SK-N-SH (cell line): ENCODE measurements at regions not wholly inside any gene's neighbourhood (a gene's known extent, or its start where the extent isn't known, plus 50 kb on each side); places are given as distances from the start of the nearest gene placed in this dataset.

Experiments
- CTCF ChIA-PET: fragments of 300-600, 350-600 bp; formaldehyde crosslinking; extraction: SDS; loops from one replicate; lab custom pipeline; 2021; lab: Yijun Ruan, JAX
- POLR2A ChIA-PET: fragments of 350-600 bp; sonication (Branson Sonifier 250); formaldehyde crosslinking; extraction: SDS; loops from one replicate; lab custom pipeline; 2020; ENCODE audit warnings: antibody characterized with exemption, inconsistent platforms; lab: Yijun Ruan, JAX
- DNase-seq: peaks from one replicate; pipeline ENCODE4 v3.0.0; 2012
- H2AFZ ChIP-seq: fragments of 200-600 bp; sonication (generic); 2 replicates; pipeline ENCODE4 v1.8.1; 2016; ENCODE audit warnings: antibody characterized with exemption, mild to moderate bottlenecking, low read depth
- H3F3A ChIP-seq: fragments of 200-600 bp; sonication (generic); replicated peaks from 2 replicates; pipeline ENCODE3; 2016; ENCODE audit warnings: antibody characterized with exemption, mild to moderate bottlenecking; ENCODE audit not compliant: insufficient read depth
- H3K27ac ChIP-seq, 2 experiments: fragments of 200-500 bp in 1 of 2; fragments of 200-600 bp in 1 of 2; sonication (Bioruptor generic) in 1 of 2; sonication (generic), shearing (Covaris generic) in 1 of 2; 2 replicates each; pipeline versions ENCODE4 v1.5.1 to v1.6.1; 2014 to 2016; ENCODE audit warnings: low read depth in 2 of 2, inconsistent platforms in 1 of 2, low read length in 1 of 2, mild to moderate bottlenecking in 1 of 2, mixed read lengths in 1 of 2
- H3K27me3 ChIP-seq: fragments of 200-600 bp; sonication (generic), shearing (Covaris generic); 2 replicates; pipeline ENCODE4 v1.6.1; 2016; ENCODE audit warnings: mixed run types; ENCODE audit not compliant: insufficient read depth
- H3K36me3 ChIP-seq, 2 experiments: fragments of 200-500 bp in 1 of 2; fragments of 200-600 bp in 1 of 2; sonication (Bioruptor generic) in 1 of 2; sonication (generic) in 1 of 2; replicated peaks in 1 of 2; 2 replicates each; pipeline versions ENCODE3 to v1.5.1; 2014 to 2016; ENCODE audit warnings: low read length in 1 of 2, mild to moderate bottlenecking in 1 of 2; ENCODE audit not compliant: insufficient read depth in 2 of 2, control insufficient read depth in 1 of 2
- H3K4me1 ChIP-seq, 2 experiments: fragments of 200-500 bp in 1 of 2; fragments of 200-600 bp in 1 of 2; sonication (Bioruptor generic) in 1 of 2; sonication (generic), shearing (Covaris generic) in 1 of 2; 2 replicates each; pipeline versions ENCODE4 v1.5.1 to v1.6.1; 2014 to 2016; ENCODE audit warnings: low read depth in 1 of 2, low read length in 1 of 2, mixed run types in 1 of 2; ENCODE audit not compliant: insufficient read depth in 2 of 2, control insufficient read depth in 1 of 2
- H3K4me2 ChIP-seq: fragments of 200-600 bp; sonication (generic), shearing (Covaris generic); 2 replicates; pipeline ENCODE4 v1.6.1; 2017; ENCODE audit warnings: mixed run types
- H3K4me3 ChIP-seq, 2 experiments: fragments of 200-500 bp in 1 of 2; fragments of 200-600 bp in 1 of 2; sonication (Bioruptor generic) in 1 of 2; sonication (generic), shearing (Covaris generic) in 1 of 2; 2 replicates each; pipeline versions ENCODE4 v1.5.1 to v1.8.1; 2014 to 2016; ENCODE audit warnings: low read depth in 2 of 2, inconsistent platforms in 1 of 2, low read length in 1 of 2, mild to moderate bottlenecking in 1 of 2, mixed read lengths in 1 of 2, moderate library complexity in 1 of 2
- H3K79me2 ChIP-seq: fragments of 200-600 bp; sonication (generic); 2 replicates; pipeline ENCODE4 v1.8.1; 2017; ENCODE audit warnings: mild to moderate bottlenecking; ENCODE audit not compliant: insufficient read depth
- H3K9ac ChIP-seq: fragments of 200-600 bp; sonication (generic); 2 replicates; pipeline ENCODE4 v1.6.1; 2017; ENCODE audit warnings: mixed run types
- H3K9me2 ChIP-seq: fragments of 200-600 bp; sonication (generic); 2 replicates; pipeline ENCODE4 v1.6.1; 2017; ENCODE audit warnings: mixed run types
- H3K9me3 ChIP-seq: fragments of 200-600 bp; sonication (generic); 2 replicates; pipeline ENCODE4 v1.6.1; 2017; ENCODE audit warnings: mixed run types, mild to moderate bottlenecking, moderate library complexity
- H4K20me1 ChIP-seq: fragments of 200-600 bp; sonication (generic); 2 replicates; pipeline ENCODE4 v1.6.1; 2017; ENCODE audit warnings: mild to moderate bottlenecking, mixed run types; ENCODE audit not compliant: insufficient read depth
- CHD2 ChIP-seq: fragments of 150-350 bp; IDR thresholded peaks from 2 replicates; pipeline ENCODE4 v1.6.1; 2018; ENCODE audit warnings: low read length; ENCODE audit not compliant: partially characterized antibody
- EP300 ChIP-seq, 2 experiments: IDR thresholded peaks; 2 replicates each; pipeline versions ENCODE4 v1.4.0 to v1.6.1; 2012; ENCODE audit warnings: borderline replicate concordance in 1 of 2, low read depth in 1 of 2, low read length in 1 of 2
- EZH2phosphoT487 ChIP-seq: fragments of 200-600 bp; sonication (generic); IDR thresholded peaks from 2 replicates; pipeline ENCODE4 v1.6.1; 2017; ENCODE audit warnings: low read depth, mixed run types, mild to moderate bottlenecking, antibody characterized with exemption, moderate library complexity, borderline replicate concordance
- FOSL2 ChIP-seq: IDR thresholded peaks from 2 replicates; pipeline ENCODE4 v1.4.0; 2012; ENCODE audit warnings: low read depth, mild to moderate bottlenecking, moderate library complexity, borderline replicate concordance
- FOXM1 ChIP-seq: IDR thresholded peaks from 2 replicates; pipeline ENCODE4 v1.4.0; 2012; ENCODE audit warnings: low read depth, mild to moderate bottlenecking
- MEF2A ChIP-seq: IDR thresholded peaks from 2 replicates; pipeline ENCODE4 v1.4.0; 2012; ENCODE audit warnings: low read depth, borderline replicate concordance
- MXI1 ChIP-seq: IDR thresholded peaks from 2 replicates; pipeline ENCODE4 v1.6.1; 2012; ENCODE audit warnings: mild to moderate bottlenecking, low read depth, low read length, improper control_type of control experiment
- PBX3 ChIP-seq: IDR thresholded peaks from 2 replicates; pipeline ENCODE4; 2012
- REST ChIP-seq: IDR thresholded peaks from 2 replicates; pipeline ENCODE4 v1.6.1; 2012; ENCODE audit warnings: mild to moderate bottlenecking, low read depth, low read length, moderate library complexity
- RFX5 ChIP-seq: IDR thresholded peaks from 2 replicates; pipeline ENCODE4 v1.6.1; 2012; ENCODE audit warnings: mild to moderate bottlenecking, improper control_type of control experiment, low read length
- SMC3 ChIP-seq: IDR thresholded peaks from 2 replicates; pipeline ENCODE4 v1.6.1; 2012; ENCODE audit warnings: low read depth, low read length, improper control_type of control experiment
- TCF12 ChIP-seq: IDR thresholded peaks from 2 replicates; pipeline ENCODE4 v1.4.0; 2012
- ZBTB33 ChIP-seq: IDR thresholded peaks from 2 replicates; pipeline ENCODE4 v1.4.0; 2012; ENCODE audit warnings: low read depth, borderline replicate concordance
- WGBS: methylation state at CpG from one replicate; pipeline ENCODE4 v1.1.6; 2017; ENCODE audit warnings: low lambda C conversion rate; 5-methylcytosine and 5-hydroxymethylcytosine counted together
- TF ChIP-seq, protein P1 (sequence below): fragments of 200-600 bp; sonication (generic); IDR thresholded peaks from 2 replicates; pipeline ENCODE4 v1.6.1; 2017; ENCODE audit warnings: antibody characterized with exemption, mild to moderate bottlenecking, moderate library complexity

GRCh38 chr6:165173484-165173883 is 135.9 kb downstream of the C6orf118 start:
- no peak overlapping the region for H3K4me3 ChIP-seq
- H3K9me3 ChIP-seq: no peaks in the 10 kb centered on the region
- no peak for DNase-seq
- no peaks in the 10 kb centered on the region for H3K4me1 ChIP-seq
- no peak overlapping the region for H3K9ac ChIP-seq
- H3K27me3 ChIP-seq: no peaks in the 10 kb centered on the region
- no peaks in the 10 kb centered on the region for H4K20me1 ChIP-seq
- 25% methylated on average over 4 of the region's 4 CpGs for WGBS
- TF ChIP-seq FOSL2 (no peak), MXI1 (no peak), MEF2A (no peak), EZH2phosphoT487 (no peak), RFX5 (no peak), FOXM1 (no peak), PBX3 (no peak), SMC3 (no peak), REST (no peak), ZBTB33 (no peak), EP300 (IDR thresholded peaks at IDR 0.05; ENCODE audit: borderline replicate concordance in 1 of 2, low read depth in 1 of 2, low read length in 1 of 2) (no peak), TCF12 (no peak), CHD2 (no peak)
- TF ChIP-seq, protein P1, sequence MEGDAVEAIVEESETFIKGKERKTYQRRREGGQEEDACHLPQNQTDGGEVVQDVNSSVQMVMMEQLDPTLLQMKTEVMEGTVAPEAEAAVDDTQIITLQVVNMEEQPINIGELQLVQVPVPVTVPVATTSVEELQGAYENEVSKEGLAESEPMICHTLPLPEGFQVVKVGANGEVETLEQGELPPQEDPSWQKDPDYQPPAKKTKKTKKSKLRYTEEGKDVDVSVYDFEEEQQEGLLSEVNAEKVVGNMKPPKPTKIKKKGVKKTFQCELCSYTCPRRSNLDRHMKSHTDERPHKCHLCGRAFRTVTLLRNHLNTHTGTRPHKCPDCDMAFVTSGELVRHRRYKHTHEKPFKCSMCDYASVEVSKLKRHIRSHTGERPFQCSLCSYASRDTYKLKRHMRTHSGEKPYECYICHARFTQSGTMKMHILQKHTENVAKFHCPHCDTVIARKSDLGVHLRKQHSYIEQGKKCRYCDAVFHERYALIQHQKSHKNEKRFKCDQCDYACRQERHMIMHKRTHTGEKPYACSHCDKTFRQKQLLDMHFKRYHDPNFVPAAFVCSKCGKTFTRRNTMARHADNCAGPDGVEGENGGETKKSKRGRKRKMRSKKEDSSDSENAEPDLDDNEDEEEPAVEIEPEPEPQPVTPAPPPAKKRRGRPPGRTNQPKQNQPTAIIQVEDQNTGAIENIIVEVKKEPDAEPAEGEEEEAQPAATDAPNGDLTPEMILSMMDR: no peak
- H3K36me3 ChIP-seq: no peaks in the 10 kb centered on the region
- no peaks in the 10 kb centered on the region for H3K79me2 ChIP-seq
- H3K4me2 ChIP-seq: no peak overlapping the region
- ChIA-PET POLR2A (interaction anchor here (0.5 kb wide), 1 partner anchor 933 kb away, joined by 3 read pairs; no protein-coding TSS in a partner anchor), CTCF (no interaction called here)
- H2AFZ ChIP-seq: no peak overlapping the region
- no peaks in the 10 kb centered on the region for H3F3A ChIP-seq
- no peaks in the 10 kb centered on the region for H3K9me2 ChIP-seq
- H3K27ac ChIP-seq: no peak overlapping the region
